ENCODE measurements at regions not wholly inside any gene's neighbourhood (a gene's known extent, or its start where the extent isn't known, plus 50 kb on each side); places are given as distances from the start of the nearest gene placed in this dataset.

- ChIA-PET CTCF (interaction anchor here (1.2 to 1.5 kb wide), 3 partner anchors 9 to 301 kb away, joined by 4 to 6 read pairs (median 5); no protein-coding TSS in a partner anchor), POLR2A (no interaction called here)
- no peak overlapping the region for H3K9ac ChIP-seq (replicated peaks; ENCODE audit: extremely low read depth, insufficient read depth, low read length)
- H3K4me3 ChIP-seq (replicated peaks in 1 of 3; ENCODE audit: insufficient read depth in 1 of 3, low read depth in 1 of 3, low read length in 3 of 3) = no peak overlapping the region
- H4K20me1 ChIP-seq (replicated peaks; ENCODE audit: control insufficient read depth, extremely low read depth, insufficient read depth, low read length) = no peaks in the 10 kb centered on the region
- no peak overlapping the region for H3K27ac ChIP-seq (ENCODE audit: insufficient read depth, low read depth, low read length)
- DNase-seq (ENCODE audit: low read depth, low spot score) = no peak
- no TSS peak for BruUV-seq (replicated peaks)
- H3K36me3 ChIP-seq (ENCODE audit: control insufficient read depth in 2 of 2, extremely low read depth in 1 of 2, insufficient read depth in 2 of 2, low read length in 2 of 2) = no peaks in the 10 kb centered on the region
- dilution Hi-C loops (cut with MboI; ENCODE audit: extremely low pct_ligation_motif_present, low sequenced_read_pairs) (no loop called here), intact Hi-C loops (cut with micrococcal nuclease) (no loop called here)
- FAIRE-seq = no peak
- H3K4me2 ChIP-seq (ENCODE audit: insufficient read depth, low read length) = no peak overlapping the region
- no peaks in the 10 kb centered on the region for H3K27me3 ChIP-seq (ENCODE audit: control insufficient read depth in 2 of 2, insufficient read depth in 2 of 2, low read length in 2 of 2)
- TF ChIP-seq POLR2AphosphoS5 (IDR thresholded peaks at IDR 0.05; ENCODE audit: insufficient read depth, low read depth, low read length) = no peak
- no peak for TF ChIP-seq CTCF (IDR thresholded peaks at IDR 0.05; ENCODE audit: extremely low read depth in 1 of 2, insufficient read depth in 1 of 2, low read depth in 1 of 2, low read length in 2 of 2)
- no peak for TF ChIP-seq JUN (IDR thresholded peaks at IDR 0.05; ENCODE audit: borderline replicate concordance, insufficient read depth, insufficient read length, low read depth)
- no peak for TF ChIP-seq POLR2A (IDR thresholded peaks at IDR 0.05; ENCODE audit: low read depth, low read length)
- H3K9me1 ChIP-seq (replicated peaks; ENCODE audit: control insufficient read depth, extremely low read depth, insufficient read depth, low read length) = no peaks in the 10 kb centered on the region
- H3K9me3 ChIP-seq (replicated peaks; ENCODE audit: control insufficient read depth, insufficient read depth, low read length) = no peaks in the 10 kb centered on the region
- H3K79me2 ChIP-seq (ENCODE audit: control insufficient read depth, insufficient read depth, low read length) = no peaks in the 10 kb centered on the region
- H3K4me1 ChIP-seq (ENCODE audit: control insufficient read depth, extremely low read depth, insufficient read depth, low read length) = peaks cover 32% of the 10 kb centered on the region
- H2AFZ ChIP-seq (ENCODE audit: low read depth, low read length) = no peak overlapping the region
Measured at GRCh38 chr6:71491844-71492243, 203.2 kb downstream of the OGFRL1 start.

GRCh38 chr6:71492668-71493067 is 204.1 kb downstream of the OGFRL1 start:
- CTCF ChIA-PET = interaction anchor here (1.2 to 1.3 kb wide), 2 partner anchors 14 to 18 kb away, joined by 4 to 5 read pairs; no protein-coding TSS in a partner anchor
- Histone ChIP-seq H3K79me2 (ENCODE audit: control insufficient read depth, insufficient read depth, low read length) (no peaks in the 10 kb centered on the region), H3K4me2 (ENCODE audit: insufficient read depth, low read length) (no peak overlapping the region), H3K9ac (replicated peaks; ENCODE audit: extremely low read depth, insufficient read depth, low read length) (no peak overlapping the region), H3K4me1 (ENCODE audit: control insufficient read depth, extremely low read depth, insufficient read depth, low read length) (peaks cover 33% of the 10 kb centered on the region), H3K36me3 (ENCODE audit: control insufficient read depth in 2 of 2, extremely low read depth in 1 of 2, insufficient read depth in 2 of 2, low read length in 2 of 2) (no peaks in the 10 kb centered on the region), H3K27me3 (ENCODE audit: control insufficient read depth in 2 of 2, insufficient read depth in 2 of 2, low read length in 2 of 2) (no peaks in the 10 kb centered on the region), H4K20me1 (replicated peaks; ENCODE audit: control insufficient read depth, extremely low read depth, insufficient read depth, low read length) (no peaks in the 10 kb centered on the region), H2AFZ (ENCODE audit: low read depth, low read length) (no peak overlapping the region), H3K9me3 (replicated peaks; ENCODE audit: control insufficient read depth, insufficient read depth, low read length) (no peaks in the 10 kb centered on the region), H3K27ac (ENCODE audit: insufficient read depth, low read depth, low read length) (no peak overlapping the region), H3K4me3 (replicated peaks in 1 of 3; ENCODE audit: insufficient read depth in 1 of 3, low read depth in 1 of 3, low read length in 3 of 3) (no peak overlapping the region), H3K9me1 (replicated peaks; ENCODE audit: control insufficient read depth, extremely low read depth, insufficient read depth, low read length) (no peaks in the 10 kb centered on the region)
- TF ChIP-seq MAX (IDR thresholded peaks at IDR 0.05; ENCODE audit: insufficient read depth, insufficient read length) (no peak), FOS (IDR thresholded peaks at IDR 0.05; ENCODE audit: borderline replicate concordance, insufficient read depth, low read length) (no peak), GATA2 (IDR thresholded peaks at IDR 0.05; ENCODE audit: insufficient read depth, insufficient read length, low read depth, low read length) (no peak), POLR2AphosphoS5 (IDR thresholded peaks at IDR 0.05; ENCODE audit: insufficient read depth, low read depth, low read length) (no peak), EZH2 (IDR thresholded peaks at IDR 0.05; ENCODE audit: borderline replicate concordance, low read depth, low read length, severe bottlenecking) (no peak), MYC (IDR thresholded peaks at IDR 0.05; ENCODE audit: low read depth, low read length) (no peak), POLR2A (IDR thresholded peaks at IDR 0.05; ENCODE audit: low read depth, low read length) (no peak)
- FAIRE-seq = no peak
- intact Hi-C loops (cut with micrococcal nuclease) (no loop called here), dilution Hi-C loops (cut with MboI; ENCODE audit: extremely low pct_ligation_motif_present, low sequenced_read_pairs) (no loop called here)
- POLR2A ChIA-PET = no interaction called here
- DNase-seq (ENCODE audit: low read depth, low spot score) = no peak
- BruUV-seq (replicated peaks) = no TSS peak
